Trophoblast cell (in vitro differentiated cells and primary cell): ENCODE measurements at regions not wholly inside any gene's neighbourhood (a gene's known extent, or its start where the extent isn't known, plus 50 kb on each side); places are given as distances from the start of the nearest gene placed in this dataset.

Experiments used
- DNase-seq, 2 donors: peaks; one replicate each; pipeline ENCODE4 v3.0.0-alpha.2; 2016
- H2AFZ ChIP-seq: 2 replicates; pipeline ENCODE4 v1.6.1; 2013; ENCODE audit warnings: low read length, moderate library complexity, mild to moderate bottlenecking; ENCODE audit not compliant: insufficient read depth, poor library complexity
- H2AK5ac ChIP-seq: 2 replicates; pipeline ENCODE4 v1.6.1; 2013; ENCODE audit warnings: mild to moderate bottlenecking, low read length
- H2BK120ac ChIP-seq: 2 replicates; pipeline ENCODE4 v1.6.1; 2013; ENCODE audit warnings: low read length, mild to moderate bottlenecking, moderate library complexity; ENCODE audit not compliant: insufficient read depth, poor library complexity
- H2BK12ac ChIP-seq: 2 replicates; pipeline ENCODE4 v1.6.1; 2013; ENCODE audit warnings: mild to moderate bottlenecking, low read length, moderate library complexity
- H2BK5ac ChIP-seq: 2 replicates; pipeline ENCODE4 v1.6.1; 2013; ENCODE audit warnings: low read length, low read depth, moderate library complexity, mild to moderate bottlenecking; ENCODE audit not compliant: poor library complexity
- H3K14ac ChIP-seq: 2 replicates; pipeline ENCODE4 v1.6.1; 2013; ENCODE audit warnings: mild to moderate bottlenecking, low read length
- H3K18ac ChIP-seq: 2 replicates; pipeline ENCODE4 v1.6.1; 2013; ENCODE audit warnings: mild to moderate bottlenecking, low read length
- H3K23ac ChIP-seq: 2 replicates; pipeline ENCODE4 v1.6.1; 2013; ENCODE audit warnings: low read length
- H3K27ac ChIP-seq: 2 replicates; pipeline ENCODE4 v1.5.1; 2013; ENCODE audit warnings: low read depth, mild to moderate bottlenecking, inconsistent platforms, low read length, moderate library complexity
- H3K27me3 ChIP-seq: 2 replicates; pipeline ENCODE4 v1.6.1; 2013; ENCODE audit warnings: inconsistent platforms, mild to moderate bottlenecking, low read length, moderate library complexity; ENCODE audit not compliant: insufficient read depth
- H3K36me3 ChIP-seq, 2 experiments: 1 replicate in 1 of 2; 2 replicates in 1 of 2; pipeline ENCODE4 v1.6.1; 2013; ENCODE audit warnings: low read length in 2 of 2, mild to moderate bottlenecking in 2 of 2, moderate library complexity in 1 of 2; ENCODE audit not compliant: insufficient read depth in 2 of 2, control insufficient read depth in 1 of 2
- H3K4ac ChIP-seq: 2 replicates; pipeline ENCODE4 v1.6.1; 2013; ENCODE audit warnings: low read depth, mild to moderate bottlenecking, low read length, moderate library complexity
- H3K4me1 ChIP-seq, 2 experiments: 1 replicate in 1 of 2; 2 replicates in 1 of 2; pipeline ENCODE4 v1.6.1; 2013; ENCODE audit warnings: low read length in 2 of 2, mild to moderate bottlenecking in 2 of 2, moderate library complexity in 1 of 2; ENCODE audit not compliant: insufficient read depth in 2 of 2, control insufficient read depth in 1 of 2
- H3K4me2 ChIP-seq: 2 replicates; pipeline ENCODE4 v1.6.1; 2013; ENCODE audit warnings: inconsistent platforms, mild to moderate bottlenecking, low read length, moderate library complexity
- H3K4me3 ChIP-seq: 2 replicates; pipeline ENCODE4 v1.5.1; 2013; ENCODE audit warnings: mild to moderate bottlenecking, low read depth, low read length, inconsistent platforms
- H3K79me1 ChIP-seq: one replicate; pipeline ENCODE4 v1.6.1; 2013; ENCODE audit warnings: low read length
- H3K79me2 ChIP-seq: 2 replicates; pipeline ENCODE4 v1.6.1; 2013; ENCODE audit warnings: low read length, mild to moderate bottlenecking; ENCODE audit not compliant: control insufficient read depth, insufficient read depth, poor library complexity
- H3K9ac ChIP-seq: 2 replicates; pipeline ENCODE4 v1.6.1; 2013; ENCODE audit warnings: mild to moderate bottlenecking, low read length
- H3K9me3 ChIP-seq: 2 replicates; pipeline ENCODE4 v1.6.1; 2013; ENCODE audit warnings: low read depth, mild to moderate bottlenecking, control low read depth, inconsistent platforms, low read length; ENCODE audit not compliant: insufficient read depth
- H4K12ac ChIP-seq: 2 replicates; pipeline ENCODE4 v1.6.1; 2013; ENCODE audit warnings: low read depth, mild to moderate bottlenecking, low read length, moderate library complexity
- H4K8ac ChIP-seq: 2 replicates; pipeline ENCODE4 v1.6.1; 2013; ENCODE audit warnings: low read depth, mild to moderate bottlenecking, low read length, moderate library complexity
- H4K91ac ChIP-seq: one replicate; pipeline ENCODE4 v1.6.1; 2013; ENCODE audit warnings: low read depth, mild to moderate bottlenecking, low read length, moderate library complexity
- WGBS: extraction: QIAGEN DNeasy Blood & Tissue Kit; methylation state at CpG from one replicate; pipeline ENCODE4 v1.1.7; 2013; ENCODE audit warnings: missing lambda C conversion rate; ENCODE audit not compliant: insufficient read length, insufficient coverage; ENCODE audit errors: extremely low coverage; 5-methylcytosine and 5-hydroxymethylcytosine counted together

GRCh38 chr3:80366808-80367548 lies 599.2 kb upstream of the ROBO1 start:
- H4K8ac ChIP-seq, result no peak overlapping the region
- no peaks in the 10 kb centered on the region for H3K79me1 ChIP-seq
- H3K4ac ChIP-seq, result no peak overlapping the region
- H3K14ac ChIP-seq, result no peak overlapping the region
- no peak overlapping the region for H2BK120ac ChIP-seq
- H3K18ac ChIP-seq, result no peak overlapping the region
- H2AK5ac ChIP-seq, result no peak overlapping the region
- no peak overlapping the region for H2BK5ac ChIP-seq
- no peaks in the 10 kb centered on the region for H3K79me2 ChIP-seq
- H3K4me1 ChIP-seq, result no peaks in the 10 kb centered on the region
- H2AFZ ChIP-seq, result no peak overlapping the region
- H3K9ac ChIP-seq, result no peak overlapping the region
- no peaks in the 10 kb centered on the region for H3K27me3 ChIP-seq
- no peak overlapping the region for H4K12ac ChIP-seq
- no peak overlapping the region for H3K27ac ChIP-seq
- H3K4me3 ChIP-seq, result no peak overlapping the region
- H3K9me3 ChIP-seq, result no peaks in the 10 kb centered on the region
- H3K36me3 ChIP-seq, result no peaks in the 10 kb centered on the region
- no peak for DNase-seq
- H4K91ac ChIP-seq, result no peak overlapping the region
- no peak overlapping the region for H3K23ac ChIP-seq
- H2BK12ac ChIP-seq, result no peak overlapping the region
- 100% methylated on average over 1 of the region's 9 CpGs for WGBS
- H3K4me2 ChIP-seq, result no peak overlapping the region

GRCh38 chr3:80357761-80358160 lies 590.0 kb upstream of the ROBO1 start:
- Histone ChIP-seq H3K4me2 (no peak overlapping the region), H3K9ac (no peak overlapping the region), H3K4me1 (no peaks in the 10 kb centered on the region), H4K91ac (no peak overlapping the region), H3K27ac (no peak overlapping the region), H3K4ac (no peak overlapping the region), H2BK120ac (no peak overlapping the region), H3K79me2 (no peaks in the 10 kb centered on the region), H3K18ac (no peak overlapping the region), H3K4me3 (no peak overlapping the region), H4K8ac (no peak overlapping the region), H2BK5ac (no peak overlapping the region), H3K23ac (no peak overlapping the region), H3K14ac (no peak overlapping the region), H3K9me3 (no peaks in the 10 kb centered on the region), H2BK12ac (no peak overlapping the region), H3K79me1 (no peaks in the 10 kb centered on the region), H3K27me3 (no peaks in the 10 kb centered on the region), H2AFZ (no peak overlapping the region), H3K36me3 (no peaks in the 10 kb centered on the region), H4K12ac (no peak overlapping the region), H2AK5ac (no peak overlapping the region)
- DNase-seq, result no peak

- Histone ChIP-seq H3K18ac (no peak overlapping the region), H2BK5ac (no peak overlapping the region), H3K79me2 (no peaks in the 10 kb centered on the region), H2AK5ac (no peak overlapping the region), H3K27me3 (no peaks in the 10 kb centered on the region), H4K12ac (no peak overlapping the region), H2BK12ac (no peak overlapping the region), H3K4ac (no peak overlapping the region), H2BK120ac (no peak overlapping the region), H2AFZ (no peak overlapping the region), H3K27ac (no peak overlapping the region), H3K23ac (no peak overlapping the region), H3K4me1 (no peaks in the 10 kb centered on the region), H3K9me3 (no peaks in the 10 kb centered on the region), H3K36me3 (no peaks in the 10 kb centered on the region), H4K8ac (no peak overlapping the region), H3K9ac (no peak overlapping the region), H3K14ac (no peak overlapping the region), H3K4me2 (no peak overlapping the region), H4K91ac (no peak overlapping the region), H3K4me3 (no peak overlapping the region), H3K79me1 (no peaks in the 10 kb centered on the region)
- WGBS, result no CpG with 5 or more reads among the region's 5 CpGs
- DNase-seq, result no peak
Observed at GRCh38 chr3:80355144-80355543, 587.3 kb upstream of the ROBO1 start.

GRCh38 chr3:80351201-80351600 lies 583.4 kb upstream of the ROBO1 start:
- Histone ChIP-seq H3K23ac (no peak overlapping the region), H3K14ac (no peak overlapping the region), H3K4me1 (no peaks in the 10 kb centered on the region), H2AK5ac (no peak overlapping the region), H3K27ac (no peak overlapping the region), H4K8ac (no peak overlapping the region), H3K79me2 (no peaks in the 10 kb centered on the region), H3K27me3 (no peaks in the 10 kb centered on the region), H2BK12ac (no peak overlapping the region), H3K4me3 (no peak overlapping the region), H3K79me1 (no peaks in the 10 kb centered on the region), H2AFZ (no peak overlapping the region), H4K91ac (no peak overlapping the region), H3K4me2 (no peak overlapping the region), H3K9me3 (no peaks in the 10 kb centered on the region), H3K36me3 (no peaks in the 10 kb centered on the region), H2BK120ac (no peak overlapping the region), H4K12ac (no peak overlapping the region), H3K4ac (no peak overlapping the region), H3K9ac (no peak overlapping the region), H2BK5ac (no peak overlapping the region), H3K18ac (no peak overlapping the region)
- no CpG with 5 or more reads among the region's 2 CpGs for WGBS
- no peak for DNase-seq
